GM23248 (cell line): ENCODE measurements at regions not wholly inside any gene's neighbourhood (a gene's known extent, or its start where the extent isn't known, plus 50 kb on each side); places are given as distances from the start of the nearest gene placed in this dataset.

Source experiments
- EZH2 ChIP-seq: fragments of 200-600 bp; sonication (generic); IDR thresholded peaks from 2 replicates; pipeline ENCODE4 v1.6.1; 2018; ENCODE audit warnings: antibody characterized with exemption, mild to moderate bottlenecking; ENCODE audit not compliant: insufficient read depth, poor library complexity, severe bottlenecking
- EZH2phosphoT487 ChIP-seq: fragments of 200-600 bp; sonication (generic); IDR thresholded peaks from 2 replicates; pipeline ENCODE4 v1.6.1; 2018; ENCODE audit warnings: antibody characterized with exemption, moderate library complexity, mild to moderate bottlenecking, low read depth; ENCODE audit not compliant: insufficient read depth

- no peak for TF ChIP-seq EZH2phosphoT487
- TF ChIP-seq EZH2: no peak
Measured at GRCh38 chr3:193895409-193895808, 240.5 kb upstream of the HES1 start.
